ENCODE measurements at regions not wholly inside any gene's neighbourhood (a gene's known extent, or its start where the extent isn't known, plus 50 kb on each side); places are given as distances from the start of the nearest gene placed in this dataset.

DNA sequence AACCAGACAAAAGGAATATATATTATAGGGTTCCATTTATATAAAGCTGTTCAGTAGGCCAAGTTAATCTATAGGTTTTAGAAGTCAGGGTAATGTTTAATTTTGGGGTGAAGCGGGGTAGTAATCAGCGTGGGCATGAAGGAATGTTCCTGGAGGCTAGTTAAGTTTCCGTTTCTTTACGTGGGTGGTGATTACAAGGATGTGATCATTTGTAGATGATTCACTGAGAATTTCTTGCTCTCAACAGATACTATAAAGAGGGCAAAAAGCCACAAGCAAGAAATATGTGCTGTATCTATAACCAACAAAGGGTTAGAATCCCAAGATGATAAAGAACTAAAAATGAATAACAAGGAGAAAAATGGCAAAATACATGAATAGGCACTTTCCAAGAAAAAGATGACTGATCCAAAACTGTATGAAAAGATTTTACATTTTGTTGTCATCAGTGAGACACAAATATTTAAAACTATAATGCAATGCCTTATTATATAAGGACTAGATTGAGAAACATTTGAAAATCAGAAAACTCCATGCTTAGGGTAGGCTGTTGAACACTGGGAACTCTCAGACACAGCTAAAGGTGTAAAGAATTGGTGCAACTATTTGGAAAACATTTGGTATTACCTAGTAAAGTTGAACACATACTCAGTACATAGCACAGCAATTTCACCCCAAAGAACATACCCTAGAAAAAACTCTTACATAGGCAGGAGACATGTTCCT lies 224.3 kb upstream of the S1PR3 start:
- ChIA-PET POLR2A (no interaction called here), CTCF (interaction anchor here (1.2 to 1.4 kb wide), 2 partner anchors 11 to 26 kb away, joined by 3 read pairs; no protein-coding TSS in a partner anchor)
- DNase-seq (ENCODE audit: extremely low spot score), result no peak
- no peak for TF ChIP-seq CTCF (IDR thresholded peaks at IDR 0.05; ENCODE audit: control extremely low read depth, extremely low read depth, low read depth, missing control alignments)

GRCh38 chr9:88767504-88767790 lies 223.8 kb upstream of the S1PR3 start:
- no peak for TF ChIP-seq CTCF (IDR thresholded peaks at IDR 0.05; ENCODE audit: control extremely low read depth, extremely low read depth, low read depth, missing control alignments)
- POLR2A ChIA-PET, result no interaction called here
- CTCF ChIA-PET, result interaction anchor here (1.2 to 1.4 kb wide), 2 partner anchors 10 to 26 kb away, joined by 3 read pairs; no protein-coding TSS in a partner anchor
- DNase-seq (ENCODE audit: extremely low spot score), result no peak

- no peak for DNase-seq (ENCODE audit: extremely low spot score)
- ChIA-PET CTCF (interaction anchor here (1.3 kb wide), 1 partner anchor 15 kb away, joined by 3 read pairs; no protein-coding TSS in a partner anchor), POLR2A (no interaction called here)
- no peak for TF ChIP-seq CTCF (IDR thresholded peaks at IDR 0.05; ENCODE audit: control extremely low read depth, extremely low read depth, low read depth, missing control alignments)
These were observed 218.7 kb upstream of the S1PR3 start for GRCh38 chr9:88772575-88772974.

DNA sequence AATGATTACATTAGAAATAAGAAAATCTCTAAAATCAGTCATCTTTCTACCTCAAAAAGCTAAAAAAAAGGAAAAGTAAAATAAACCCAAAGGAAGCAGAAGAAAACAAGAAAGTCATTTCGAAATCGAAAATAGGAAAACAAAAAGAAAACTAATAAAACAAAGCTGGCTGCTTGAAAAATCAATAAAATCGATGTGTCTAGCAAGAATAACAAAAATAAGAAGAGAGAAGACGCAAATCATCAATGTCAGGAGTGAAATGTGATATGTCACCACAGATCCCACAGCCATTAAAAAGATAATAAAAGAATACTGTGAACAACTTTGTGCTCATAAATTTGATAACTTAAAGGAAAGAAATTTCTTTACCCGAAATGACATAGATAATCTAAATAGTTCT lies 218.1 kb upstream of the S1PR3 start:
- CTCF ChIA-PET, result no interaction called here
- POLR2A ChIA-PET, result no interaction called here
- no peak for TF ChIP-seq CTCF (IDR thresholded peaks at IDR 0.05; ENCODE audit: control extremely low read depth, extremely low read depth, low read depth, missing control alignments)
- DNase-seq (ENCODE audit: extremely low spot score), result no peak

DNA sequence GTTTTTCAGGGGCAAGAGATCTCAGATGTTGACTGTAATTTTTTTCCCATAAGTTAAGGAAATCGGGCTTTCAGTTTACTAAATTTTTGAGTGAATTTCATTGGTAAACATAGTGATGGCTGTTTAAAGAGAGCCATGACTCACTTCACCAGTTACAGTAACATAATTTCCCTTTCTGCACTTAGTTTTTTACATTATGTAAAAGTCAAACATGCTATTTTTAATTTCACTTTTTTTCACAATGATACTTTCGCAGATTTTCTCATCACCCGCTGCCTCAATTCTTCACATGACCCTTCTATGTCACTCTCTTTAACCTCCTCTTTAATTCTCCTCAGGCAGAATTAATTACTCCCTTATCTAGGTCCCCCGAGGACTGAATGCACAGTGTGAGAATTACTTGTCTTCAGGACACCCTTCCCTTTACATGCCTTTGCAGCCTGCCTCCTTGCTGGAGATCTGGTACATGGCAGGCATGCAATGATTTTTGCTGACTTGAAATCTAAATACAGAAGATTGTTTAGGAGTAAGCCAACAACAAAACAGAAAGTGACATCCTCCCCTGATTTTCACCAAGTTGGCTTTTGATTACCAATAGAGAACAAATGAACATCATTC lies 217.5 kb upstream of the S1PR3 start:
- ChIA-PET CTCF (no interaction called here), POLR2A (no interaction called here)
- DNase-seq (ENCODE audit: extremely low spot score), result no peak
- TF ChIP-seq CTCF (IDR thresholded peaks at IDR 0.05; ENCODE audit: control extremely low read depth, extremely low read depth, low read depth, missing control alignments), result no peak

- CTCF ChIA-PET, result no interaction called here
- DNase-seq (ENCODE audit: extremely low spot score), result no peak
- POLR2A ChIA-PET, result no interaction called here
- no peak for TF ChIP-seq CTCF (IDR thresholded peaks at IDR 0.05; ENCODE audit: control extremely low read depth, extremely low read depth, low read depth, missing control alignments)
These were observed 216.2 kb upstream of the S1PR3 start for GRCh38 chr9:88775037-88775471.

Measured in GM10248 (cell line).